ENCODE measurements at regions not wholly inside any gene's neighbourhood (a gene's known extent, or its start where the extent isn't known, plus 50 kb on each side); places are given as distances from the start of the nearest gene placed in this dataset.
"Not testable (repeated sequence)": the region's sequence is repeated elsewhere in the genome, so short reads cannot be mapped to it uniquely, and the experiment has no call there.

GRCh38 chr1:43015269-43015668 is 56.6 kb upstream of the SLC2A1 start:
- TF ChIP-seq NFE2L2 (conservative IDR thresholded peaks at IDR 0.05; ENCODE audit: low read length): no peak
- TF ChIP-seq ZNF302 (CRISPR knock-in tag; IDR thresholded peaks at IDR 0.05): no peak
- TF ChIP-seq ELK1 (IDR thresholded peaks at IDR 0.05; ENCODE audit: low read depth, low read length): no peak
- H3K9me3 ChIP-seq: no peaks in the 10 kb centered on the region
- H3K4me2 ChIP-seq: no peak overlapping the region
- FAIRE-seq (no peak), ATAC-seq (no peak), DNase-seq (ENCODE audit: low read depth in 1 of 2, low spot score in 1 of 2) (no peak)
- H3K27ac ChIP-seq: no peak overlapping the region
- 83% methylated on average over 3 of the region's 3 CpGs for WGBS (ENCODE audit: missing lambda C conversion rate)
- H3K4me1 ChIP-seq: no peaks in the 10 kb centered on the region
- ChIA-PET CTCF (interaction anchor here (2.0 kb wide), 1 partner anchor 58 kb away, joined by 5 read pairs; no protein-coding TSS in a partner anchor), POLR2A (no interaction called here)
- no peak overlapping the region for H3K4me3 ChIP-seq

GRCh38 chr1:43014579-43014978 is 55.9 kb upstream of the SLC2A1 start:
- H3K4me3 ChIP-seq; H3K4me1 ChIP-seq; H3K27ac ChIP-seq; H3K4me2 ChIP-seq; H3K9me3 ChIP-seq; POLR2A ChIA-PET; DNase-seq (ENCODE audit: low read depth in 1 of 2, low spot score in 1 of 2); ATAC-seq; FAIRE-seq: not testable (repeated sequence)
- 0 out of 4 replicates have a peak, but pooled peaks of 1 of the 2 experiments have one; percentile 7 for TF ChIP-seq CEBPB (IDR thresholded peaks at IDR 0.05)
- WGBS (ENCODE audit: missing lambda C conversion rate): 83% methylated on average over 10 of the region's 10 CpGs
- CTCF ChIA-PET: interaction anchor here (0.6 to 2.0 kb wide), 2 partner anchors 59 to 1499 kb away, joined by 3 to 5 read pairs; no protein-coding TSS in a partner anchor

- ChIA-PET POLR2A (no interaction called here), CTCF (no interaction called here)
- 37% methylated on average over 3 of the region's 3 CpGs for WGBS (ENCODE audit: missing lambda C conversion rate)
- Histone ChIP-seq H3K4me1 (no peaks in the 10 kb centered on the region), H3K4me2 (no peak overlapping the region), H3K9me3 (no peaks in the 10 kb centered on the region), H3K4me3 (no peak overlapping the region), H3K27ac (no peak overlapping the region)
- no peak for ATAC-seq
- no peak for FAIRE-seq
- no peak for TF ChIP-seq CTCF (IDR thresholded peaks at IDR 0.05)
- TF ChIP-seq ESRRA (IDR thresholded peaks at IDR 0.05; ENCODE audit: borderline replicate concordance, low read length): no peak
- no peak for TF ChIP-seq POLR2AphosphoS2 (conservative IDR thresholded peaks at IDR 0.05; ENCODE audit: low read length)
- TF ChIP-seq CBX2 (IDR thresholded peaks at IDR 0.05; ENCODE audit: borderline replicate concordance, low read depth): no peak
- TF ChIP-seq ZFP36 (IDR thresholded peaks at IDR 0.05; ENCODE audit: borderline replicate concordance, partially characterized antibody): no peak
- no peak for TF ChIP-seq NFE2L2 (conservative IDR thresholded peaks at IDR 0.05; ENCODE audit: low read length)
- no peak for TF ChIP-seq BHLHE40 (IDR thresholded peaks at IDR 0.05; ENCODE audit: low read depth, low read length)
- TF ChIP-seq MYC (IDR thresholded peaks at IDR 0.05; ENCODE audit: borderline replicate concordance, low read length): no peak
- no peak for TF ChIP-seq HOXB5 (CRISPR knock-in tag; IDR thresholded peaks at IDR 0.05)
- TF ChIP-seq HOXB13 (CRISPR knock-in tag; IDR thresholded peaks at IDR 0.05; ENCODE audit: low read depth): no peak
- DNase-seq (ENCODE audit: low read depth in 1 of 2, low spot score in 1 of 2): no peak
Observed at GRCh38 chr1:43011020-43011419, 52.4 kb upstream of the SLC2A1 start.

GRCh38 chr1:43009274-43009673 is 50.6 kb upstream of the SLC2A1 start:
- DNase-seq (ENCODE audit: low read depth in 1 of 2, low spot score in 1 of 2) (no peak), ATAC-seq (no peak), FAIRE-seq (no peak)
- Histone ChIP-seq H3K9me3 (no peaks in the 10 kb centered on the region), H3K27ac (no peak overlapping the region), H3K4me1 (no peaks in the 10 kb centered on the region), H3K4me2 (no peak overlapping the region), H3K4me3 (no peak overlapping the region)
- ChIA-PET POLR2A (no interaction called here), CTCF (no interaction called here)
- 76% methylated on average over 2 of the region's 2 CpGs for WGBS (ENCODE audit: missing lambda C conversion rate)
- TF ChIP-seq MAZ (IDR thresholded peaks at IDR 0.05; ENCODE audit: borderline replicate concordance, low read depth, low read length): no peak
- no peak for TF ChIP-seq NFE2L2 (conservative IDR thresholded peaks at IDR 0.05; ENCODE audit: low read length)
- no peak for TF ChIP-seq SMC3 (IDR thresholded peaks at IDR 0.05)
- TF ChIP-seq HOXB5 (CRISPR knock-in tag; IDR thresholded peaks at IDR 0.05): no peak
- no peak for TF ChIP-seq ZSCAN20 (CRISPR knock-in tag; IDR thresholded peaks at IDR 0.05)
